GM18907 (cell line): ENCODE measurements at regions not wholly inside any gene's neighbourhood (a gene's known extent, or its start where the extent isn't known, plus 50 kb on each side); places are given as distances from the start of the nearest gene placed in this dataset.

Source experiments
- ATAC-seq: cut with Tn5 transposase; IDR thresholded peaks from one replicate; pipeline ENCODE4 v1.9.1; 2021; ENCODE audit warnings: mild to moderate bottlenecking, moderate library complexity; ENCODE audit not compliant: unreplicated experiment

DNA sequence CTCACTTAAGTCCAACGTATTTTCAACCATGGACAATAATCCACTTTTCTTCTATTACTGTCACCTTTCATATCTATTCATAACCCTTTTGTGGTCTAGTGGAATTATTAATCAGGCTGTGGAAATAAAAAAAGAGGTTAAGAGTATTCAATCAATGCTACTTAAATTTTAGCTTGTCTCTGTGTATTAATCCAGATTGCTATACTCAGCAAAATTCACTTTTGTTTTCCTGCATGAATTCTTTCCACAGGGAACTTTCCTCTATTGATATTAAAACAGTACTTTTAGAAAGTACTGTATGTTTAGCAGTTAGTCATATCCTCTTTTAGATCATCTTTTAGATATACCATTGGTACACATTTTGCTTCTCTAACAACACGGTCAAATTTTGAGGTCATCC is 1033.0 kb upstream of the ADGRL2 start:
- no peak for ATAC-seq

DNA sequence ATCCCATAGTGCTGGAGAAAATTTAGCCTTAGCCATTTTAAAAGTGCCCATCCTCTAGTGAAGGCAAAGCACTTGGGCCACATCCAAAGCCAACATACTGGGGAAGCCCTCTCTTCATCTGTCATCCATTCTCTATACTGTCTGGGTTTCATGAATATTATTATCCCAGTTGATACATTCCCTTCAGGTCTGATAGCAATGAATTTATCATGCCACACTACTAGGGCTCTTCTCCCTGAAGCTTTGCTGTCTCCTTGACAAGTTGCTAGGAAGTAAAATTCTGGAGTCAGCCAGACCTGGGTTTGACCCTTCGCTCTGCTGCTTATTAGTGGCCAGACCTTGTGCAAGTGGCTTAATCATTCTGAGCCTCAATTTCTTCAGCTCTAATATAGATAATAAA is 1041.4 kb upstream of the ADGRL2 start:
- ATAC-seq, result no peak

DNA sequence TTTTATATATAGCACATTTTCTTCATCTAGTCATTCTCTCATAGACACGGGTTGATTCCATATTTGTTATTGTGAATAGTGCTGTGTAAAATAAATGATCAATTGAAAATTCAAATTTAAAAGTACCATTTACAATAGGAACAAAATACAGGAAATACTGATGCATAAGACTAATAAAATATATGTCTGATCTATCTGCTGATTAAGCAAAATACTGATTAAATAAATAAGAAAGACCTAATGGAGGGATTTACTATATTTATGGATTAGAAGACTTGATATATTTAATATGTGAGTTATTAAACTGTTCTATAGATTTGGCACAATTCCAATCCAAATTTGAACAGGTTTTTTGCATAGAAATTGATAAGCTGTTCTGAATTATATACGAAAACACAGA is 1044.8 kb upstream of the ADGRL2 start:
- no peak for ATAC-seq

DNA sequence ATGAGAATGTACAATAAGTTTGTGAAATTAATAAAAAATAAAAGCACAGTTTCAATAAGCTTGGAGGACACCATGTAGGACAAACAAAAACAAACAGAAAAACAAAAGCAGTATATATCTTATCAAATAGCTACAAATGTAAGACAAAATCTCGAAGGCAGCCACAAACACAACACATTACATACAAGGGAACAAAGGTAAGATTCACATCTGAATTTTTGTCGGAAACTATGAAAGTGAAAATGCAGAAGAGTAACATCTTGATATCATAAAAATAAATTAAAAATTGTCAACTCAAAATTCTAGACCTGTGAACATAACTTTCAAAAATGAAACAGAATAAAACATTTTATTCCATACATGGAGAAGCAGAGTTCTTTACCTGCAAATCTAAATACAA is 1049.5 kb upstream of the ADGRL2 start:
- no peak for ATAC-seq

DNA sequence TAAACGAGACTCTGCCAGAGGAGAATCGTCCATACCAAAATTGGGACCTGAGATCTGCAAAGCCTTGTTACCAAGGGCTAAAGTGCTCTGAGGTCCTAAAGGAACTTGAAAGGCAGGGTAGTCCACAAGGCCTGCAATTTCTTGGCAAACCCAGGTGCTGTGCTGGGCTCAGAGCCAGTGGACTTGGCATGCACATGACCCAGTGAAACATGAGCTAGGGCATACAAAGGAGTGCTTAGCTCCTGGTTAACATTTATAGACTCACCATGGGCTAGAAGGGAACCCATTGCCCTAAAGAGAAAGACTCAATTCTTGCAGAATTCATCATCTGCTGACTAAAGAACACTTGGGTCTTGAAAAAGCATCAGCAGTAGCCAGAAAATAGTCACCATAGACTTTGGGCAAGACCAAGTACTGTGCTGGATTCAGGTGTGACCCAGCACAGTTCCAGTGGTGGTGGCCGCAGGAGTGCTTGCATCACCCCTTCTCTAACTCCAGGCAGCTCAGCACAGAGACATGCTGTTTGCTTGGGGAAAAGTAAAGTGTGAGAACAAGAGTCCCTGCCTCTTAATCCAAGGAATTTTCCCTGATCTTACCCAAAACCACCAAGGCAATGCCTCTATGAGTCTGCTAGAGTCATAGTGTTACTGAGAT is 1069.4 kb upstream of the ADGRL2 start:
- ATAC-seq, result no peak

DNA sequence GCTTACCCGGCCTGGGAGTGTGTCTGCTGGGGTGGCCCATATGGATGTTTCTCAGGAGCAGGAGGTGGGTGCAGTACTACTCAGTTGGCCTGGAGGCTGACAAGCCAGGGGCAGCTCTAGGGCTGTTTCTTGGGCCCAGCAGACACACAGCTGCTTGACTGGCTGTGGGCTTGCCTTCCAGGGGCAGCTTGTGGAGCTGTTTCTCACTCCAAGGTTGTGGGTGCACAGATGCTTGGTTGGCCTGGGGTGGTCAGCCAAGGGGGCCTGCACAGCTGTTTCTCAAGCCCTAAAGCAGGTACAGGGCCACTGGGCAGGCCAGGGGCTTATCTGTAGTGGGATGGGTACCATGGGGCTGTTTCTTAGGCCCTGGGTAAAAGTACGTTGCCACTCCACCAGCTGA is 1078.1 kb upstream of the ADGRL2 start:
- ATAC-seq, result no peak

DNA sequence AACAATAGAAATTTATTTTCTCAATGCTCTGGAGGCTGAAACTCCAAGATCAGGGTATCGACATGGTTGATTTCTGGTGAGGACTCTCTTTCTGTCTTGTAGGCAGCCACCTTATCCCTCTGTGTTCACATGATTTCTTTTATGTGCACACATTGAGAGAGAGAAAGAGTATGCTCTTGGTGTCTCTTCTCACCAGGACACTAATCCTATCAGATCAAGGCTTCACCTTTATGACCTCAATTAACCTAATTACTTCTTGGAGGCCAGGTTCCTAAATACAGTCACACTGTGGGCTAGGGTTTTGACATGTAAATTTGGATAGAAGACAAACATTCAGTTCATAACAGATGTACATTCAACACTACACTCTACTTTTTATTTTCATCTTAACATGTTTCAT is 1094.2 kb upstream of the ADGRL2 start:
- no peak for ATAC-seq

DNA sequence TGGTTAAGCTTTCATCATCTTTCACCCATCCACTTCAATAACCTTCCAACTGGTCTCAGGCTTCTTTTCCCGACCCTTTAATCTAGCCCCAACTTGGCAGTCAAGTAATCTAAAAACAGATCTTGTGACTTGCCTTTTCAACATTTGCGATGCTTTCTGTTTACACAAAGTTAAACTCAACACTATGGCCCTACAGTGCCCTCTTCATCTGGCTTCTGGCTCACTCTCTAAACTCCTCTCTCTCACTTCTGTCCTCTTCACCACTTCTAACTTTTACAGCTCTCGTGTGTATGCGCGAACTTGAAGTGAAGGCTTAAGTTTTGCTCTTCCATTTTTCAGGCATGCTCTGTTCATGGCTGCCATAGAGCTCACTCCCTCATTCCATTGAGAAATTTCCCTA is 1122.3 kb upstream of the ADGRL2 start:
- ATAC-seq, result no peak

DNA sequence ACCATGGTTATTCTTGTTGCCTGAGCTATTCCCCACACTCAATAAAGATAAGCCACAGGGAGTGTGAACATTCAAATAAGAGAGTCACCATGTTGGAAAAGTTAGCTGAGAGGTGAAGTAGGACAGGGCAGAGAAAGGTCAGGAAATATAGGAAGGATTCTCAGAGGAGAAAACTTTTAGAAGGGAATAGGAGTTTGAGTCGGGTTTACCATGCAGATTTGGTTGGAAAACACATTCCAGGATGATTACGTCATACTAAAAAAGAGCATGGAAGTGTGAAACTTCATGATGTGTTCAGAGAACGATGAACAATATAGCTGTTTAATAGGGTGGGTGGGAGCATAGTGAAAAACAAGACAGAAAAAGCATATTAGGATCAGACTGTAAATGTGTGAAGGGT is 1125.3 kb upstream of the ADGRL2 start:
- ATAC-seq, result no peak

DNA sequence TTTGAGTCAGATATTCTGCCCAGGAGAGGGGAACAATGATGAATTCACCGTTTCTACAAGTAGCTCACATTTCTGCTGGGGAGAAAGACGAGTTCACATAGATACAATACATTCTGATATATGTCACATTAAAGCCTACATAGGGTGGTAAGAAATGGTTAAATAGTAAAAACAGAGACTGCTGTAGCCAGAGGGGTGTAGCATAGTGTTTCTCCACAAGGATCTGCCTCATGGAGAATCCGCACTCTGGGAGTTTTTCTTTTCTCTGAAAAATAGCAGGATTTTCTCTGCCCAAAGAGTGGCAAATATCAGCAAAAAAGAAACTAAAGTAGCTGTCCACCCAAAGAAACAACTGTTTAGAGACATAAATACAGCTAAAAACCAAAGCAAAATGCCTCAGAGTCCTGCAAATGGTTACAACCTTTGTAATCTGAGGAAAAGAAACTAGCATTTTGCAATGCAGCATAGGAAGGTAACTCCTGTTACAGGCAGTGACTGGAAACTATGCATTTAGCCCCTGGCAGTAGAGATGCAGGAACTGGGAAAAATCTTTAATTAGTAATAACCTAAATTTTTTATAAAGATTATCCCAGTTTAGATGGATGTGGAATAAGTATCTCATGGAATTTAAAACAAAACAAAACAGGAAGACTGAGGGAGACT is 1126.7 kb upstream of the ADGRL2 start:
- no peak for ATAC-seq

DNA sequence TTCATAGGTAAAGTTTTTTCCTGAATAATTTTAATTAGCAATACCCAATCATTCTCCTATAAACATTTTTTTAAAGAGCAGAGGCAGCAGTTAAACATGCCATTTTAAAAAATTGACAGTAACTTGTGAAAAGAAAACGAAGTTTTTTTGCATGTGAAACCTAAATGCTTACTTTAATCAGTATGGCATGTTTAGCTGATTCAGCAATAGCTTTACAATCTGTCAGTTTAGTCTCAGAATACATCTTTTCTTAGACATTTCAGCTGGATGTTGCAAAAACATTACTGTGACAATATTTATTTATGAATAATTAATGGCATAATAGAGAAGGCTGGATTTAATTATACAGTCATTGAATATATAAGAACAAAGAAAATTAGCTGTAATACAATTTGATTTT is 1132.4 kb upstream of the ADGRL2 start:
- ATAC-seq, result no peak

DNA sequence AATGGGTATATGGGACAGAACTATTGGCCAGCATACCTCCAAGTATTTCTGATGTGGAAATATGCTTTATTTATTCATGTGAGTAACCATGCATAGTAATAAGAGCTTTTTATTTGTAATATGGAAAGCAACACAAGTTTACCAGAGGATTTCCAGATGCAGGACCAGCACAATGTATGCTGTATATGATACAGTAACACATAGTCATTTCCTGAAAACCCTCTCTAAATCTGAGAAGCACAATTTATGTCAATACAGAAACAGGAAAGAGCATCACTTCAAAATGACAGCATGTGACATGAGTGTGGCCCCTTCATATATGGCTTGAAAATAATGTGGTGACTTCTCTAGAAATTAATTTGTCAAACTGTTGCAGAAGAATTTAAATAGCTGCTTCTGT is 1134.7 kb upstream of the ADGRL2 start:
- no peak for ATAC-seq

DNA sequence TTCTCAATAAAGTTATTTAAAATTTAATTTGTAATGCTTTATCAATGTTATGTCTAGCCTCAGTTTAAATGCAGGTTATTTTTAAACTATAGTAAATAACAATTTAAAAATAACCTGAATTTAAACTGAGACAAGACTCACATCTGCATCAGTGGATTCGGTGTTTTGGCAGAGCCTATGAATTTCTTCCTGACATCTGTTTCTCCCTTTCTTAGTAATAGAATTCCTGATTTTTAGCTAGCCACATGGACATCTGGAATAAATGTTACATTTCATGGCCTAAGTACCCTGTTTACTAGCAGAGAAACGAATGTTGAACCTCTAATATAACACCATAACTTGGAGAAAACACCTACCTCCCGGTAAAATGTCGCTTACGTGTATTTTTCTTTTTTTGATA is 1141.6 kb upstream of the ADGRL2 start:
- no peak for ATAC-seq

DNA sequence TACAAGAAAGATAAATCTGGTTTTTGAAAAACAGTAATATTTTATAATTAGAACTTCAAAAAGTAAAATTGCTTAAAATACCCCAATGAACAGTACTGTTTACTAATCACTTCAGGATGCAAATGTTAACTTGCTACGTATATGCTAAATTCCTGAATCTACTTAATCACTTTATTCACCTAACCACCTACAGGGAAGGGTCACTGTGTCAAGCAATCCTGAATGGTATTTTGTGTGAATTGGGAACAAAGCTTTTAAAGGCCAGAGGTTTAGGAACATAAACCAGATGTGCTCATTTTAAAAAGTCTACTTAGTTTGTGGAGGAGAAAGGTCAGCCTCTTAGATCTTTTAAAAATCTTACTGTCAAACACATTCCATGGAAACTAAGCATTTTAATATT is 1143.0 kb upstream of the ADGRL2 start:
- ATAC-seq, result no peak

DNA sequence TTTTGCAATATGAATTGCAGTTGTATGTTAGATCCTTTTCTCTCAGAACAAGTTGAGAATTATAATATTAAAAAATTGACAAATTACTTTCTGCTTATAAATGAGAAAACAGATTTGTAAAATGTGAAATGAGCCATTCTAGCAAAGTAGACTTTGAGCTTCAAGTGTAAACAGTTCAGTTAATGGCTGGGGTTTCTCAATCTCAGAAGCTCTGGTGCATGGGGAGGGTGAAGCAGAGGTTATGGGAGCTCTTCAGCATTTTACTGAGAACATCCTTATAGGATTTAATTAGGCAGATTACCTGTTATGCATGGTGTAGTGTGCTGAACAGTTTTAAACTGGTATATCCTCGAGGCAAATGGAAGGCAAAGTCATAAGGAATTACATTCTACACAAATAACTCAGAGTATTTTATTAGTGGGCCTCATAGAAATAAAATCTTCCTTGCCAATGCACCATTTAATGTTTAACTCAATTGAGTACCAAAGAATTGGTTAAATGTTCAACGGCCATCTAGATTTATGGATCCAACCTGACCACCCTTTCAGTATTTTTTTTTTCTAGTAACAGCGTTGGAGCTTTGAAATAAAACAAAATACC is 1143.6 kb upstream of the ADGRL2 start:
- ATAC-seq, result no peak

DNA sequence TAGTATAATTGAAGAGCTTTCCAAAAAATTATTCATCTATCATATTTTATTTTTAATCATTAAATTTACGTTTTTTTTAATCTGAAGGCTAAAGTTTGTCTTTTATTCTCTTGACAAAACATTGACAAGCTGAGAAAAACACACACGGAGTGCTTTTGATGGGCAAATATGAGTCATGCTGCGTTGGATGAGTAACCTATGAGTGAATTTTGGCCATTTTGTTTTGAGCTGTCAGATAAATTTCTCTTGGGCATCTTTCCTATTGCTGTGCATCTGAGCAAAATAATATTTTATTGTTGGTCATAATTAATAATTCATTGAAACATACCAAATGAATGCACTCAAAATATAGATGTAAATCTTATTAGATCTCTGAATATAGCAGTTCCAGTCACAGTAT is 1144.1 kb upstream of the ADGRL2 start:
- peak; percentile 60 for ATAC-seq

DNA sequence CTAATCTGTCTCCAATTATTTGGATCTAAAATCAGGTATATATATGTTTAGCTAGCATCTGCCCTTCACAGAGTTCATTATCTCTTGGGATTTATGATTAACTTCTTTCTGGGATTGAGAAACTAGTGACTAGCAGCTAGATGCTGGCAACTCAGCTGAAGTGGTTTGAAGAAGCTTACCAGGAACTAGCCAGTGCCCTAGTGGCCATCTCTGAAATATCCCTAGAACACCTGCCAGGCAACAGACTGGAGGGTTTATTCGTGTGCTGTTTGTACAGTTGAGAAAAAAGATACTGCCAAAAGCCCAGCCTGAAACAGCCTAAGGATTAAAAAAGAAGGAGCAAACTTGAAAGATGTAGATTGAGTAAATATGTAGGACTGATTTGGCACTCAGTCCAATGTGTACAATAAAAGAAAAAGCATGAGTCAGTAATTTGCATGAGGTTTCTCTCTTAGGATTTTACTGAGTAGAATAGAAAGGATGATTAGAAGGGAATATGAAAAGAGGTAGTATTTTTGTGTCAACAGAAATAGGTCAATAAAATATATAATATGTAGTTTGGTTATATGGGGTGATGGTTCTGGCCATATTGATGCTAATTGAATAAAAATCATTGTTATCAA is 1144.6 kb upstream of the ADGRL2 start:
- peak; percentile 85 for ATAC-seq

DNA sequence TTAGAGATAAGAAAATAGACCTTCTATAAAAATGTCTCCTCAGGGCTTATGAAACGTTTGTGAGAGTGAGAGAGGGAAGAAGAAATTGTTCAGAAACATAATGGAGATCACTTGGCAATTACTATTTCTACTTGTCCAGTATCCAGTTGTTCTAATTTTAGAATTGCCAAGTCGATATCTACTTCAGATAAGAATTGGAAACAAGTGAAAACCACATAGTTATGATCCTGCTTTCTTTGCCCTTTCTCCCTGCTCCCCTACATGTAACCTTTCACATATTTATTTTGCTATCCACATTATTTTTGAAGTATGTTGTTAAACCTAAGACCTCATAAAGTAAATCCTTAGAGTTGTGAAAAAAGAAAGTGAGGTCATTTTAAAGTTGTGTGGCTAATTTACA is 1154.7 kb upstream of the ADGRL2 start:
- ATAC-seq, result no peak

DNA sequence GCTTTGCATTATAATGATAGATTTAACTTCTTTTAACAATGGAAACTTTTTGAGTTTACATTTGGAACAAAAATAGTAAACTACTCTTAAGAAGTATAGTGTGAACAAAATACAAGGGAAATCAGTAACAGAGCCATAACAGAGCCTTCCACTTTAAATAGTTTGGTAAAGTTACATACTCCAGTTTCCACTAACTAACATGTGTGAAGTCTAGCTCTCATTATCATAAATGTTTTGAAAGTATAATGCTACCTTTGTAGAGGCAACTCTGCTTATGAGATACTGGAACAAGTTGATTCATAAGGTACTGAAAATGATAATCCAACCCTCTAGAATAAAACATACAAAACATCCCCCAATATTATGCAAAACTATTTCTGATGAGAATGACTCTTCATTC is 1155.1 kb upstream of the ADGRL2 start:
- ATAC-seq, result no peak

DNA sequence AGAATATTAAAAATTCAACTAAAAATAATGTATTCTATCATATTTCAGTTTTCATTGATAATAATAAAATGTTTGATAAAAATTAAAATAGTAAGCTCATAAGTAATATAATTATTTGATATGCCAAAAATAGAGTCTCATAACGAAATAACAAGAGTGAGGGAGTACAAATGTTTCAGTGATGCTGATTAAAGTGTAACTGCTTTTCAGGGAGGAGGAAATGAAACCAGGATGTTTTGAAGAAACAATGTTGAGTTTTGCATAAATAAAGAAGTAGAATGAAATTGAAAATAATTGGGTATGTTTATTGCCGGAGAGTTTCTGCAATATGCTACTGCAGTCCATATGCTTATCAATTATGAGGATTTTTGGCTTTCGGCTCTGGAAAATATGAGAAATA is 1159.8 kb upstream of the ADGRL2 start:
- ATAC-seq, result peak; percentile 54

DNA sequence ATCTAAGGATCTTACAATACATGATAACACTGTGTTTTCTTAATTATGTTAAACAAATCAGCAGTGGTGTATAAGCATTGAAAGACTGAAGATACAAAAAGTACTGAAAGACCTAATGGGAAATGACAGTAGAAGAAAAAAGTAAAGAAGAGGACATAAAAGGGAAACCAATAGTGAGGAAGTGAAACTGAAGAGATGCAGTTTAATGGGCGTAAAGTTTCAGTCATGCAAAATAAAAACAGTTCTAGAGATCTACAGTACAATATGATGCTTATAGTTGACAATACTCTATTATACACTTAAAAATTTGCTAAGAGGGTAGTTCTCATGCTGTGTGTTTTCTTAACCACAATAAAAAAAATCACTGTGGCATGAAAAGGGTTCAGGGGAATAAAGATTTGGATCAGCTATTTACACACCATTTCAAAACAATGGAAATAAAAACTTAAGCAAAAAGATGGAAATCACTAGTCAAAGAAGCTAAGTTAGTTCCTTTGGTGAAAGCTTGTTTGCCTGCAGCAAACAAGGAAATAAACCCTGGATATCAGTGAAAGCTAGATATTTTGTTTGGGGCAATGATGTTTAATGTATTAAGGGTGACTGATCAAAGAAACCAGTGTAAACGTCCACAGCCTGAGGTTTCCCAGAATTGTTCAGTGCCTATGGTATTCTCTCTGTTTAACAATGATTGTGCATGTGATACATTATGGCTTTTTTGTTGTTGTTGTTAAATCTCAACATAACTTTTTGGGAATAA is 1160.8 kb upstream of the ADGRL2 start:
- ATAC-seq, result peak; percentile 97
